ENCODE measurements at regions not wholly inside any gene's neighbourhood (a gene's known extent, or its start where the extent isn't known, plus 50 kb on each side); places are given as distances from the start of the nearest gene placed in this dataset.
"Not testable (repeated sequence)": the region's sequence is repeated elsewhere in the genome, so short reads cannot be mapped to it uniquely, and the experiment has no call there.

DNA sequence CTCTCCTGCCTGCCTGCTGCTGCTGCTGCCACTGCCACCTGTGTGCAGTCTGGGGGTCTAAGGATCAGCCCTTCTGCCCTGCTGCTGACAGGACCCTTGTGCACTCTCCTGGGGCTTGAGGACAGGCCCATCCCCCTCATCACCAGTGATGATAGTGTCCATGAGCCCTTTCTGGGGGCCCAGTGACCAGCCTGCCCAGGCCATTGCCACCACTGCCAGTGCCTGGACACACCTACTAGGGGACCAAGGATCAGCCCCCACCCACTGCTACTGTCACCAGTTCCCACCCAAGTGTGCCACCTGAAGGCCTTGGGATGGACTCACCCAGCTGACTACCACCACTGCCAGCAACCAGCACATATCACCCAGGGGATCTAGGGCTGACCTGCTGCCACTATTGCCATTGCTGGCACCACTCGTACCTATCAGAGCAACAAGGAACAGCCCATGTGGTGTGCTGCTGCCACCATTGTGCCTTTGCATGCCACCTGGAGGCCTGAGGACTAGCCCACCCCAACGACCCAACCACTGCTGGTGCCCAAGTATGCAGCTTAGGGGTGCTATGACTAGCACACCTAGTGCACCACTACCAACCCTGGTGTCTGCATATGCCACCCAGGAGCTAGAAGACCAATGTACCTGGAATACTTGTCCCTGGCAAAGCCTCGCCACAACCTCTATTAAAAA lies 994.3 kb downstream of the PCDH17 start:
- intact Hi-C loops (cut with DNase I) = no loop called here
- DNase-seq (ENCODE audit: missing footprints) (no peak), ATAC-seq (no peak)

DNA sequence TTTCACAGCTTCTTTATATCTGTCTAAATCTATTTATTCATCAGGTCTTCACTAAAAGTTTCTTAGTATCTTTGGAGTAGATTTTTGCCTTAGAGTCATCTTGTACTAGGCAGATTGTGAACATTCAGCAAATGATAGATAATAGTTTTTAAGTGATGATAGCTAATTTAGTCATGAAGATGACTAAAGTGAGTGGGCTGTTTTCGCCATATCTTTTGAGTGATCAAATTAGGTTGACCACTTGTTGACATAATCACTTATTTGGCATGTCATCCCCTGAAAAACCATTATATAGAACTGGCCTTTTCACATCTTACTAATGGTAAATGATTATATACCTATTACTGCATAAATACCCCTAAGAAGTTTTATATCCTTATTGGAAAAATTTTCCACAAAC lies 999.2 kb downstream of the PCDH17 start:
- intact Hi-C loops (cut with DNase I) = no loop called here
- ATAC-seq = no peak

DNA sequence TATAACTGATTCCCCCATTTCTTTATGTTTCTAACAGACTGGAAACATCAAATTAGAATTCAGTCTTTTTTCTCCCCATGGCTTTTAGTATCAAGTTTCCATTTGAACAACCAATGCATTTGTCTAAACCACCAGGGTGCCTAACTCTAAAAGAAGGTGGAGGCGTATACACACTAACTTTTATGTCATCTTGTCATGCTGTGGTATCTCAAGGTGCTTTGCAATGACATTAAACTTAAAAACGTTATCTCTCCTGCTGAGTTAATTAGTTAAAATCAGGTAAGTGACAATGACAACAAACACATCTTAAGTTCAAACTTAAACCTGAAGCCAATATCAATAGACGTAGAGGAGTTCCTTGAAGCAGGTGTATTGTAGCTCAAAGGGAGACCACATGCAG lies 1001.7 kb downstream of the PCDH17 start:
- intact Hi-C loops (cut with DNase I) = no loop called here
- ATAC-seq = no peak
- no peak for DNase-seq (ENCODE audit: missing footprints)

More for the DNA sequence above, 999.2 kb downstream of the PCDH17 start:
- DNase-seq (ENCODE audit: missing footprints) = no peak

DNA sequence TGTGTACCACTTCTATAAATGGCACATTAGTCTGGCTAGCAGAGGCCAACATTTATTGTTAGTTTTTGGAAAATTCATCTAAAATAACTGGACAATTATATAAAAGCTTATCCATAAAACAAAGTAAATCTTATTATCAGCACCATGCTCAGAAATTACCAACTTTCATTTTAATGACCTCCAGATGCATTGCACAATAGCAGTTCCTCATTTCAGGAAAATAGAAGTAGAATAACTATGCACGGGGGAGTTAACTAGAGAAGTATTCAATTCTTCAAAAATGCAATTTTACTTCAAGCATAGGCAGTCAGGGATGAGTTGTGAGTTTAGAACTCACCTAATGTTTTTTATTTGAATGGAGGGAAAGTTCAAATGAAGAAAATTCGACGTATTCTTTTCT lies 1023.5 kb downstream of the PCDH17 start:
- intact Hi-C loops (cut with DNase I) = no loop called here
- ATAC-seq = no peak
- DNase-seq (ENCODE audit: missing footprints) = no peak

DNA sequence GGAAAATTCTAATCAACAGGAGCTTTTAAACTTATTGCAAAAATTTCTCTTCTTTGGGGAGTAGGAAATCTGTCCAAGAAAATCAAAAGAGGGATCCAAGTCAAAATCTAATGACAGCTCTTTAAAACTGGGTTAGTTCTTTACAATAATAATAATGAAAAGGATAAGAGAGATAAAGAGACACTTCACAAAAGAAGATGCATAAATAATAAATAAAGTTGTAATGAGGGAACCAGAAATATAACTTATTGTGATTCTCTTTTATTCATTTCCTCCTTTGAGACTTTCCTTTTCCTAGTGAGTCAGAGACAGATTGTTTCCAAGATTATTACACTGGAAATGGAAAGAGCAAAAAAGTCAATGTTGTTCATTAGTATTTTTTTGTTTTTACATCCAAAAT lies 1029.3 kb downstream of the PCDH17 start:
- DNase-seq (ENCODE audit: missing footprints) (no peak), ATAC-seq (no peak)
- intact Hi-C loops (cut with DNase I) = no loop called here

- DNase-seq (ENCODE audit: missing footprints) = no peak
- intact Hi-C loops (cut with DNase I) = no loop called here
- no peak for ATAC-seq
Observed at GRCh38 chr13:58666331-58666730, 1034.8 kb downstream of the PCDH17 start.

DNA sequence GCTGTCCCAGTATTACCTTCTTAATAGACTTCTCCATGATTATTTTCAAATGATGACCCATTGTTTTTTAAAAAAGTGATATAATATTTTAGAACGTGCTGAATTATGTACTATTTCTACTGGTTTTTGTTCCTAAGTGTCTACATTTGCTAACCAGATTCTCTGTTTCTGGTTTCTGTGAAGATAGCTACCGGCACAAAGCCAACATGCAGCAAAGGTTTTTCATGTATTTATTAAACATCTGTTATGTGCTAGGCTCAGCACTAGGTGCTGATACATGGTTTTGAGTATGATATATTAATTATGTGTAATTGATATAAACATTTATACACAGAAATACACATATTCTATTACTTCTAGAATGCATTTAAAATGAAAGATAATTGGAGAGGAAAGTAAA lies 1035.6 kb downstream of the PCDH17 start:
- no peak for ATAC-seq
- DNase-seq (ENCODE audit: missing footprints) = no peak
- intact Hi-C loops (cut with DNase I) = no loop called here

DNA sequence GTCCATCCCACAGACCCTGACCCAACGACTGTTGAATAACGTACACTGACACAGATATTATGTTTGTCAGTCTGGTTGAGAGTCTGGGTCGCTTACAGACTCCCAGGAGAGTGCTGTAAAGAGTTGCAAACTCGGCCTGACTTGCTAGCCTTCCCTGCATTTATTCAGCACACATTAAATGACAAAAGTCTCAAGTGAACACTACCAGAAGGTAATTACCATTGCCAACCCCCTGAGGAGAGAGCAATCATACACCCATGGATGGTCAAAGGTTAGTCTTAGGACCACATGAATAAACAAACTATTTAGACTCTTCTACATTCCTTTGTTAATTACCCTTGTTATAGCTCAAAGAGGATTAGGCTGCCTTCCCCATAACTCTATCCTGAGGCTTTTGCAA lies 1048.6 kb downstream of the PCDH17 start:
- no peak for ATAC-seq
- intact Hi-C loops (cut with DNase I) = no loop called here
- DNase-seq (ENCODE audit: missing footprints) = no peak

DNA sequence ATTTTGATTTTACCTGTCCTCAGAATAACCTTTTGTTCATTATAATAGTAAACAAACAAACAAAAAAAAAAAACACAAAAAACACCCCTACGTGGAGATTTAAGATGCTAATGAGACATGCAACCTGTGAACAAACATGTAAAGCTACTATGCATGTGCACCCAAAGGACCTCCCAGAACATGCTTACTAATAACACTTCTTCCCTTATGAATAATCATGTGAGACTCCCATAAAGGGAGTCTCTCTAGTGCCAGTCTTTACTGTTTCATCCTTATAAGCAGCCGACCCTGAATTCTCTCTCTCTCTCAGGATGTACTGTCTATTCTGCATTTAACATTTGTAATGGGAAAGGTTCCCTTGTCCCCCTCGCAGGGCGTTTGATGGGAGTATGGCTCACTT lies 1051.1 kb downstream of the PCDH17 start:
- DNase-seq (ENCODE audit: missing footprints) = no peak
- ATAC-seq = no peak
- intact Hi-C loops (cut with DNase I) = no loop called here

DNA sequence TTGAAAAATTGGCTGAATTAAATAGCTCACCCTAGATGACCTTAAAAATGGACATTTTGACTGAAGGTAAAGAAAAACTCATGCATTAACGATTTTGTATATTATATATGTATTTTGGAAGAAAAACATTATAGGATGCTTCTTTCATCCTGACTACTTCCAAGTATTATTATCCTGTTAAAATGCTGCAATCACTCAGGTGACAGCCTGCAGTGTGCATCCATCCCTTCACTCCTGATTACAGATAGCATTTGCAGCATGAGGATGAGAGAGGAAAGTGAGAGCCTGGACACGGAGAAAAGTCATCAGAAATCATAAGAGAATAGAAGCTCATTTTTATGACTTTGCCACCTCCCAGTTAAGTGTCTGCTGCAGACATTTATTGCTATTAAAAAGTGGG lies 1055.6 kb downstream of the PCDH17 start:
- DNase-seq (ENCODE audit: missing footprints) = no peak
- intact Hi-C loops (cut with DNase I) = no loop called here
- no peak for ATAC-seq

DNA sequence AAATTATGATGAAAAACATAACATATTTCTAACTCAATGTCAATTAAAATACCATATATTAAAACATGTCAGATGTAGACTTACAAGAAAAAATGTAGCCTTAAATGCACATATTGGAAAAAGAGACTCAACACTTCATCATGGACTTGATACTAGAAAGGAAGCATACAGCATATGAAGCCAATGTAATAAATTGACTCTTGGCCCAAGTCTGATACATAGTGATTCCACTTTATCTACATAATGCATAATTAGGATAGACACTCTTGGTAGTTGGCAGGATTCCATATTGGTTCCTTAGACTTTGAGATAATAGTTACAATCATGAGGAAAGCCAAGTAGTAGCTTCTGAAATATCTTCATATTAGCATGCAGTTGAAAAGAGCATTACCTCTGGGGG lies 1067.0 kb downstream of the PCDH17 start:
- ATAC-seq (no peak), DNase-seq (ENCODE audit: missing footprints) (no peak)
- intact Hi-C loops (cut with DNase I) = no loop called here

DNA sequence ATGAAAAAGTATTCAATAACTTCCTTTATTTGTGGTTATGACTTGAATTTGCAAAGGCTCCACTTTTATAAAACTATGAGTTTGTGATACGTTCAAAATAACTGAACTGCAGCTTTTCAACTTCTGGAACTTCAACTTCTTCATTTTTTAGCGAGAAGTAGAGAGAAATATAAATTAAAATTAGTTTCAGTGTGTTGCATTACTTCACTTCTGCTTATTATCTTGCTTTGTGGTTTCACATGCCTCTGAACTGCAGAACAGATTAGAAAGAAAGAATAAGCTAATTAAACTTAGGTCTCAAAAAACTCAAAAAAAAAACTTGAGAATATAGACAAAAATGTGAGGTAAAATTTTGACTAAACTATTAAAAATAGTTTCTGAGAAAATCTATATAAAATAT lies 1073.4 kb downstream of the PCDH17 start:
- intact Hi-C loops (cut with DNase I) = no loop called here
- DNase-seq (ENCODE audit: missing footprints) (no peak), ATAC-seq (no peak)

GRCh38 chr13:58706421-58706820 lies 1074.9 kb downstream of the PCDH17 start:
- no peak for DNase-seq (ENCODE audit: missing footprints)
- intact Hi-C loops (cut with DNase I) = no loop called here
- no peak for ATAC-seq

GRCh38 chr13:58712191-58712590 lies 1080.6 kb downstream of the PCDH17 start:
- ATAC-seq = no peak
- intact Hi-C loops (cut with DNase I) = no loop called here
- no peak for DNase-seq (ENCODE audit: missing footprints)

DNA sequence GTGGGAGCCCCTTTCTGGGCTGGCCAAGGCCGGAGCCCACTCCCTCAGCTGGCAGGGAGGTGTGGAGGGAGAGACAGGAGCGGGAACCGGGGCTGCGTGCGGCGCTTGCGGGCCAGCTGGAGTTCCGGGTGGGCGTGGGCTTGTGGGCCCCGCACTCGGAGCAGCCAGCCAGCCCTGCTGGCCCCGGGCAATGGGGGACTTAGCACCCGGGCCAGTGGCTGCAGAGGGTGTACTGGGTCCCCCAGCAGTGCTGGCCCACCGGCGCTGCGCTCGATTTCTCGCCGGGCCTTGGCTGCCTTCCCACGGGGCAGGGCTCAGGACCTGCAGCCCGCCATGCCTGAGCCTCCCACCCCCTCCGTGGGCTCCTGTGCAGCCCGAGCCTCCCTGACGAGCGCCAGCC lies 1082.5 kb downstream of the PCDH17 start:
- intact Hi-C loops (cut with DNase I); DNase-seq (ENCODE audit: missing footprints); ATAC-seq: not testable (repeated sequence)

- intact Hi-C loops (cut with DNase I) = no loop called here
- no peak for ATAC-seq
- DNase-seq (ENCODE audit: missing footprints) = no peak
Observed at GRCh38 chr13:58721273-58721672, 1089.7 kb downstream of the PCDH17 start.

- no peak for DNase-seq (ENCODE audit: missing footprints)
- no peak for ATAC-seq
- intact Hi-C loops (cut with DNase I) = no loop called here
Observed at GRCh38 chr13:58728126-58728525, 1096.6 kb downstream of the PCDH17 start.

- DNase-seq (ENCODE audit: missing footprints) = no peak
Observed at GRCh38 chr13:58729361-58729760, 1097.8 kb downstream of the PCDH17 start.

GRCh38 chr13:58744686-58745085 lies 1113.1 kb downstream of the PCDH17 start:
- no peak for ATAC-seq
- DNase-seq (ENCODE audit: missing footprints) = no peak
- intact Hi-C loops (cut with DNase I) = no loop called here

More at GRCh38 chr13:58729361-58729760, 1097.8 kb downstream of the PCDH17 start:
- intact Hi-C loops (cut with DNase I) = no loop called here
- ATAC-seq = no peak

- intact Hi-C loops (cut with DNase I) = no loop called here
- ATAC-seq = no peak
- no peak for DNase-seq (ENCODE audit: missing footprints)
Observed at GRCh38 chr13:58767566-58767965, 1136.0 kb downstream of the PCDH17 start.

DNA sequence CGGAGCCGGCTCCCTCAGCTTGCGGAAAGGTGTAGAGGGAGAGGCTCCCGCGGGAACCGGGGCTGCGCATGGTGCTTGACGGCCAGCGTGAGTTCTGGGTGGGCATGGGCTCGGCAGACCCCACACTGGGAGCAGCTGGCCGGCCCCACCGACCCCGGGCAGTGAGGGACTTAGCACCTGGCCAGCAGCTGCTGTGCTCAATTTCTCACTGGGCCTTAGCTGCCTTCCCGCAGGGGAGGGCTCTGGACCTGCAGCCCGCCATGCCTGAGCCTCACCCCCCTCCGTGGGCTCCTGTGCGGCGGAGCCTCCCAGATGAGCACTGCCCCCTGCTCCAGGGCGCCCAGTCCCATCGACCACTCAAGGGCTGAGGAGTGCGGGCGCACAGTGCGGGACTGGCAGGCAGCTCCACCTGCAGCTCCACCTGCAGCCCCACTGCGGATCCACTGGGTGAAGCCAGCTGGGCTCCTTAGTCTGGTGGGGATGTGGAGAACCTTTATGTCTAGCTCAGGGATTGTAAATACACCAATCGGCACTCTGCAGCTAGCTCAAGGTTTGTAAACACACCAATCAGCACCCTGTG lies 1141.8 kb downstream of the PCDH17 start:
- ATAC-seq (no peak), DNase-seq (ENCODE audit: missing footprints) (peak; percentile 58)
- intact Hi-C loops (cut with DNase I) = no loop called here
